DMS114 treated with DMSO at 0.1 percent for 48 hours (cell line): ENCODE measurements at regions not wholly inside any gene's neighbourhood (a gene's known extent, or its start where the extent isn't known, plus 50 kb on each side); places are given as distances from the start of the nearest gene placed in this dataset.
A peak's percentile ranks its signal among the peaks of the same experiment; 100 is the strongest.

Experiments used
- DNase-seq: peaks from one replicate; lab custom pipeline; 2025; ENCODE audit not compliant: unreplicated experiment; lab: John Stamatoyannopoulos, UW

- peak; percentile 56 for DNase-seq
Observed at GRCh38 chr4:181528570-181529184, 714.5 kb upstream of the TENM3 start.

GRCh38 chr4:181529537-181529936 lies 713.7 kb upstream of the TENM3 start:
- no peak for DNase-seq

- no peak for DNase-seq
Observed at GRCh38 chr4:181536196-181536746, 706.9 kb upstream of the TENM3 start.

GRCh38 chr4:181536811-181537434 lies 706.3 kb upstream of the TENM3 start:
- DNase-seq, result no peak

GRCh38 chr4:181538431-181538830 lies 704.8 kb upstream of the TENM3 start:
- no peak for DNase-seq

- no peak for DNase-seq
Observed at GRCh38 chr4:181541396-181541795, 701.8 kb upstream of the TENM3 start.

GRCh38 chr4:181548873-181549575 lies 694.2 kb upstream of the TENM3 start:
- DNase-seq, result no peak

GRCh38 chr4:181549576-181550188 lies 693.5 kb upstream of the TENM3 start:
- DNase-seq, result no peak

GRCh38 chr4:181550381-181550780 lies 692.8 kb upstream of the TENM3 start:
- no peak for DNase-seq

GRCh38 chr4:181559637-181560036 lies 683.6 kb upstream of the TENM3 start:
- DNase-seq, result no peak

GRCh38 chr4:181562399-181562798 lies 680.8 kb upstream of the TENM3 start:
- no peak for DNase-seq

- no peak for DNase-seq
Observed at GRCh38 chr4:181564625-181565024, 678.6 kb upstream of the TENM3 start.

GRCh38 chr4:181566490-181566889 lies 676.7 kb upstream of the TENM3 start:
- DNase-seq, result no peak

GRCh38 chr4:181569553-181569952 lies 673.6 kb upstream of the TENM3 start:
- DNase-seq, result peak; percentile 18

- no peak for DNase-seq
Observed at GRCh38 chr4:181578911-181579310, 664.3 kb upstream of the TENM3 start.

GRCh38 chr4:181579486-181579885 lies 663.7 kb upstream of the TENM3 start:
- DNase-seq, result no peak

GRCh38 chr4:181581983-181582382 lies 661.2 kb upstream of the TENM3 start:
- no peak for DNase-seq

GRCh38 chr4:181582595-181582994 lies 660.6 kb upstream of the TENM3 start:
- no peak for DNase-seq

- no peak for DNase-seq
Observed at GRCh38 chr4:181588733-181589302, 654.4 kb upstream of the TENM3 start.

- no peak for DNase-seq
Observed at GRCh38 chr4:181592221-181592745, 650.9 kb upstream of the TENM3 start.

- no peak for DNase-seq
Observed at GRCh38 chr4:181593703-181594102, 649.5 kb upstream of the TENM3 start.
